ENCODE measurements at regions not wholly inside any gene's neighbourhood (a gene's known extent, or its start where the extent isn't known, plus 50 kb on each side); places are given as distances from the start of the nearest gene placed in this dataset.

DNA sequence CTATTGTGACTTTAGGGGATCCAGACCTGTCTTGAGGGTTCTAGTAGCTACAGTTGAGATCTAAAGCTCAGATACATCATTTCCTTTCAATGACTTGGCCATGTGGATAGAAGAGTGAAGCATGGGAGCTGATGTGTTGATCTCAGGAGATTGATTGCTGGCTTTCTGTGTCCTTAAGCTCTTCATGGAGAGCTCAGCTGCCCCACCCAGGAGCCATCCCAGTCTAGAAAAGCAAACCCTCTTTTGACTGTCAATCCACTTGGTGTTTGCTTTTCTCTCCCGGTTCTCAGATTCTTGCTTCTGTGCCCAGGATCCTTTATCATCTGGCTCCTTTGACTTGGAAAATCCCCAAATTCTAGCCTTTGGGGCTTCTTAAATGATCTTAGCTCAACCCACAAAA is 87.2 kb downstream of the ATP1A1 start:
- TF ChIP-seq, protein P1, sequence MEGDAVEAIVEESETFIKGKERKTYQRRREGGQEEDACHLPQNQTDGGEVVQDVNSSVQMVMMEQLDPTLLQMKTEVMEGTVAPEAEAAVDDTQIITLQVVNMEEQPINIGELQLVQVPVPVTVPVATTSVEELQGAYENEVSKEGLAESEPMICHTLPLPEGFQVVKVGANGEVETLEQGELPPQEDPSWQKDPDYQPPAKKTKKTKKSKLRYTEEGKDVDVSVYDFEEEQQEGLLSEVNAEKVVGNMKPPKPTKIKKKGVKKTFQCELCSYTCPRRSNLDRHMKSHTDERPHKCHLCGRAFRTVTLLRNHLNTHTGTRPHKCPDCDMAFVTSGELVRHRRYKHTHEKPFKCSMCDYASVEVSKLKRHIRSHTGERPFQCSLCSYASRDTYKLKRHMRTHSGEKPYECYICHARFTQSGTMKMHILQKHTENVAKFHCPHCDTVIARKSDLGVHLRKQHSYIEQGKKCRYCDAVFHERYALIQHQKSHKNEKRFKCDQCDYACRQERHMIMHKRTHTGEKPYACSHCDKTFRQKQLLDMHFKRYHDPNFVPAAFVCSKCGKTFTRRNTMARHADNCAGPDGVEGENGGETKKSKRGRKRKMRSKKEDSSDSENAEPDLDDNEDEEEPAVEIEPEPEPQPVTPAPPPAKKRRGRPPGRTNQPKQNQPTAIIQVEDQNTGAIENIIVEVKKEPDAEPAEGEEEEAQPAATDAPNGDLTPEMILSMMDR (IDR thresholded peaks at IDR 0.05): no peak
- no peak for TF ChIP-seq POLR2A (IDR thresholded peaks at IDR 0.05; ENCODE audit: low read depth)

Measured in esophagus muscularis mucosa (tissue), 3 donors.